Renal cortical epithelial cell (primary cell): ENCODE measurements at regions not wholly inside any gene's neighbourhood (a gene's known extent, or its start where the extent isn't known, plus 50 kb on each side); places are given as distances from the start of the nearest gene placed in this dataset.
"Not testable (repeated sequence)": the region's sequence is repeated elsewhere in the genome, so short reads cannot be mapped to it uniquely, and the experiment has no call there.

Source experiments
- DNase-seq: peaks from one replicate; pipeline ENCODE4 v3.0.0-alpha.2; 2011; ENCODE audit warnings: low read depth

- no peak for DNase-seq
Observed at GRCh38 chr3:81186412-81186811, 575.0 kb downstream of the GBE1 start.

GRCh38 chr3:81182086-81182875 is 579.2 kb downstream of the GBE1 start:
- not testable (repeated sequence) for DNase-seq

GRCh38 chr3:81173514-81173913 is 587.9 kb downstream of the GBE1 start:
- peak; percentile 41 for DNase-seq

GRCh38 chr3:81170298-81170697 is 591.1 kb downstream of the GBE1 start:
- DNase-seq: no peak

- peak; percentile 33 for DNase-seq
Observed at GRCh38 chr3:81164806-81165205, 596.6 kb downstream of the GBE1 start.

GRCh38 chr3:81161851-81162250 is 599.6 kb downstream of the GBE1 start:
- no peak for DNase-seq

- DNase-seq: no peak
Observed at GRCh38 chr3:81161100-81161499, 600.3 kb downstream of the GBE1 start.

GRCh38 chr3:81154611-81155143 is 606.8 kb downstream of the GBE1 start:
- DNase-seq: no peak

- no peak for DNase-seq
Observed at GRCh38 chr3:81152156-81152555, 609.3 kb downstream of the GBE1 start.

- DNase-seq: no peak
Observed at GRCh38 chr3:81132995-81133394, 628.5 kb downstream of the GBE1 start.

DNA sequence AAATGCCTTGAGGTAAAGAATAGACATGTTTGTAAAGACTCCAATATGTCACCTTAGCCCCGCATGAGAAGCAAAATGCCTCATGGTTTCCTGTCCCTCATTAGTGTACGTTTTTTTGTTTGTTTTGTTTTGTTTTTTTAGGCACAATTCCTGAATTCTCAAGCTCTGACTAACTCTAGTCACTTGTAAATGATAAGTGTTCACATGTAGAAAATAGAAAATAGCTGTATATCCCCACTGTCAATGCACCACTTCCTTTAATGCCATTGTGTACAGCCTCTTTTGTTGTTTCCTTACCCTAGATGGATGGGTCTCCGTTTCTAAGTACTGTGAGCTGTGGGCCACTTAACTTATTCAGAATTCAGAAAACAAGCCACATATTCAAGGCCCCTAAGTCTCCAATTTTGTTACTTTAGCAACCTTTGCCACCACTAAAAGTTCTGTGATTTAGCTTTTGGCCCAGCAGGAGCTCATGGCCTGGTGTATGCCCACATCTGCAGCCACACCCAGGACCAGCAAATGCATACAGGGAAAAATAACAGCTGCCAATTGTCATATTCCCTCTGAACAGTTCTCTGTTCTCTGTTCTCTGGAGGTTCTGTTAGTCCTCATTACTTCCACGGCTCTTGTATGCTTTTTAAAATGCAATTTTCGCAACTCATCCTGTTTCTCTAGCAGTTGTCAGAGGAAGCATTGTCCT is 655.5 kb downstream of the GBE1 start:
- peak; percentile 93 for DNase-seq

DNA sequence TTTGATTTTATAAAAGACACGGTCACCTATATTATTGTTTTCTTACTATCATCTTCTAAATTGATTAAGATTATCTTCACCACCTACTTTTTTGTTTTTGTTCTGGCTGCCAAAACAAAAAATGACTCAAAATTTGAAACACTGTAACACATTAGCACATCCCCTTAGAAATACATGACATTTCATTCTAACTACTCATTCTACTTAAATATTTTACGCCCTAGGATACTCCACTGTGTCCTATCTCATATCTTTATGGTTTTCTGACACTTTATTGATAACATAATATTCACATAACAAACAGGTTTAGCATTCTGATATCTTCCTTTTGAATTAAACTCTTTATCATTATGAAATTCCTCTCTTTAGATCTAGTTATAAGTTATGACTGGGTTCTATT is 656.2 kb downstream of the GBE1 start:
- peak; percentile 6 for DNase-seq

DNA sequence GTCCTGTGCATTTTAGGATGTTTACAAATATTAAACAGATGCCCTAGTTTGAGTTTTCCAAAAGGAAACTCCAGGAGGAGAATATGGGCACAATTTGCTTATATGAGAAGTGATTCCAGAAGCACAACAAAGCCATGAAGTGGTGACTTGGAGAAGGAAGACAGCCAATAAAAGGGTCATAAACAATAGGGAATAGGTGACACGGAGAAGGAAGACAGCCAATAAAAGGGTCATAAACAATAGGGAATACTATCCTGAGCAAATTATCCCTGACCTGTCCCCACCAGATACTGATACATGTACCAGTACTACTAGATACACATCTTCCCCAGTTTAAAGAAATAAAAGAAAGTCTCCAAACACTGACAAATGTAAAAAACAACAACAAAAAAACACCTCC is 663.6 kb downstream of the GBE1 start:
- DNase-seq: no peak

DNA sequence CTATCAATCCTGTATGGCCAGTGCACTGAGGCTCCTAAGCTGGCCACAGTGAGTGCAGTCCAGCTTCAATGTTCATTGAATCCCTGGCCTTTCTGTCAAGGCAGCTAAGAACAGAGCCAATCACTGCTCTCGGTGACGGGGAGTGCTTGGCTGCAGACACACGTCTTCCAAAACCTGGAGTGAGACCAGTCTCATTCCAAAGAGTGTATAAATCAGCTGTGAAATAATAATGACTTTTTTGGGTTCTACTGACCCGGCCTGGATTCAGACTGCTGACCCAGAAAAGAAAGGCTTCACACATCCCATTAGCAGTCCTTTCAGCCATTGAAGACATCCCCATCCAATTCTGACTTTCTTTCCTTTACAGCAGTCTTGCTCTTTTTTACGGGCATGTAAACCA is 665.5 kb downstream of the GBE1 start:
- no peak for DNase-seq

GRCh38 chr3:81094986-81095385 is 666.5 kb downstream of the GBE1 start:
- DNase-seq: no peak

- no peak for DNase-seq
Observed at GRCh38 chr3:81087607-81088006, 673.8 kb downstream of the GBE1 start.

- no peak for DNase-seq
Observed at GRCh38 chr3:81086348-81086747, 675.1 kb downstream of the GBE1 start.

GRCh38 chr3:81080608-81081007 is 680.8 kb downstream of the GBE1 start:
- no peak for DNase-seq

DNA sequence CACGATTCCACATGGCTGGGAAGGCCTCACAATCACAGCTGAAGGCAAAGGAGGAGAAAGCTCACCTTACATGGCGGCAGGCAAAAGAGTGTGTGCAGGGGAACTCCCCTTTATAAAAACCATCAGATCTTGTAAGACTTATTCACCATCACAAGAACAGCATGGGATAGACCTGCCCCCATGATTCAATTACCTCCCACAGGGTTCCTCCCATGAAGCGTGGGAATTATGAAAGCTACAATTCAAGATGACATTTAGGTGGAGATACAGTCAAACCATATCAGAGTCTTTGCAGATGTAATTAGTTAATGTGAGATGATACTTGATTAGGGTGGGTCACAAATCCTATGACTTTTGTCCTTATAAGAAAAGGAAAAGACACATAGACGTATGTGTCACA is 688.9 kb downstream of the GBE1 start:
- no peak for DNase-seq

- DNase-seq: no peak
Observed at GRCh38 chr3:81068546-81068945, 692.9 kb downstream of the GBE1 start.

GRCh38 chr3:81063896-81064295 is 697.5 kb downstream of the GBE1 start:
- DNase-seq: no peak

DNA sequence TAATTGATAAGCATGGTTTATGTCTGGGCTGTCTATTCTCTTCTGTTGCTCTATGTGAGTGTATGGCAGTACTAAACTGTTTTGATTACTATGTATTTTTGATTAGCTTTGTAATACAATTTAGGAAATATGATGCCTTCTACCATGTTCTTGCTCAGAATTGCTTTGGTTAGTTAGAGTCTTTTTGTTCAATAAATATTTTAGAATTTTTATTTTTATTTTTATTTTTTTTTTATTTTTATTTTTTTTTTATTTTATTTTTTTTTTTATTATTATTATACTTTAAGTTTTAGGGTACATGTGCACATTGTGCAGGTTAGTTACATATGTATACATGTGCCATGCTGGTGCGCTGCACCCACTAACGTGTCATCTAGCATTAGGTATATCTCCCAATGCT is 710.3 kb downstream of the GBE1 start:
- not testable (repeated sequence) for DNase-seq

DNA sequence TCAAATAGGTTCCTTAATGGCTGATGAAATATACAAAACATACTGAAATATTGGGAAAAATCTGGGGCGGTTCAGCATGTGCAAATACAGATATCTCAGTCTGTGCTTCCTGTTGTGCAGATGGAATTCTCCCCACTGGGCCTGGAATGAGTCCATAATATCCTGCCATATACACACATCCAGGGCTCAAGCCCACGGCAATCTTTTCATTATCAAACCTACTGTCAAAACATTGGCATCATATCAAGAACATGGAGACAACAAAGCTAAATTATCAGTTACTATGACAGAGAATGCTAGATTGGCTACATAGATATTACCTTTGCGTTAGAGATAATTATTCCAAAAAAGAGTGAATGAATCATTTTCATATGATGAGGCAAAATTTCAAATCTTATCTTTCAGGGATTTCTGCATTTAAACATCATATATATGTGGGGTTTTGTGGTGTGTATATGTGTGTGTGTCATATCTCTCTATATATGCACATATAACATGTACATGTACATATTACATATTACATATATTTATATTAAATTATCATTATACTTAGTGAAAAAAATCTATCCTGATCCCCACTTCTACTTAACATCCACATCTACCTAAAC is 713.3 kb downstream of the GBE1 start:
- DNase-seq: no peak
